ENCODE measurements at regions not wholly inside any gene's neighbourhood (a gene's known extent, or its start where the extent isn't known, plus 50 kb on each side); places are given as distances from the start of the nearest gene placed in this dataset.

- peak; percentile 82 for DNase-seq (ENCODE audit: low read depth)
Observed at GRCh38 chr10:14468023-14468441, 137.3 kb upstream of the FRMD4A start.

GRCh38 chr10:14466257-14466656, 135.5 kb upstream of the FRMD4A start:
- peak; percentile 96 for DNase-seq (ENCODE audit: low read depth)

DNA sequence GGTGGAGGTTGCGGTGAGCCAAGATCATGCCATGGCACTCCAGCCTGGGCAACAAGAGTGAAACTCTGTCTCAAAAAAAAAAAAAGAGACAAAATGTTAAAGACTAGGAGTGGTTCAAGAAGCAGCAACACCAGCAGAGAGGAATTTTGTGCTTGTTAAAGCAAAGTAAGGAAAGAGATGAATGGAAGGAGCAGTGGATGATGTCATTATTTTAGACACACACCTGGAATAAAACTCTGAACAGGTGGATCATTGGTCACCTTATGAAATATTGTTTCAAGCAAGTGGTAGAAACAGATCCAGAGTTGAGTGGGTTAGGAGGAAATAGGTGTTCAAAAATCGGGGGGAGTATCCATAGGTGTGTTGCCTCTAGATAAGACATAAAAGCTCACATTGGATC, 129.7 kb upstream of the FRMD4A start:
- DNase-seq (ENCODE audit: low read depth), result no peak

GRCh38 chr10:14459665-14460064, 128.9 kb upstream of the FRMD4A start:
- peak; percentile 66 for DNase-seq (ENCODE audit: low read depth)

DNA sequence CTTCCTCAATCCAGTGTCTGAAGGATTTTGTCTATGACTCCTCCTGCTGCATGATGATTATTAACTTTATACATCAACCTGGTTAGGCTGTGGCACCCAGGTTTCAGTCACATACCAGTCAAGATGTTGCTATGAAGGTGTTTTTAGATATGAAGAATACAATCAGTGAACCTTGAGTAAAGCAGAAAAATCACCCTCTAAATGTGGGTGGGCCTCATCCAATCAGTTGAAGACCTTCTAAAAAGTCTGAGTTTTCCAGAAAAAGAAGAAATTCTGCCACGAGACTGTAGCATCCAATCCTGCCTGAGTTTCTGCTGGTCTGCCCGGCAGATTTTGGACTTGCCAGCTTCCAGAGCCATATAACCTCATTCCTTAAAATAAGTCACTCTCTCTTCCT, 126.1 kb upstream of the FRMD4A start:
- DNase-seq (ENCODE audit: low read depth), result no peak

- DNase-seq (ENCODE audit: low read depth), result no peak
Observed at GRCh38 chr10:14456218-14456869, 125.6 kb upstream of the FRMD4A start.

- DNase-seq (ENCODE audit: low read depth), result no peak
Observed at GRCh38 chr10:14454629-14455028, 123.9 kb upstream of the FRMD4A start.

DNA sequence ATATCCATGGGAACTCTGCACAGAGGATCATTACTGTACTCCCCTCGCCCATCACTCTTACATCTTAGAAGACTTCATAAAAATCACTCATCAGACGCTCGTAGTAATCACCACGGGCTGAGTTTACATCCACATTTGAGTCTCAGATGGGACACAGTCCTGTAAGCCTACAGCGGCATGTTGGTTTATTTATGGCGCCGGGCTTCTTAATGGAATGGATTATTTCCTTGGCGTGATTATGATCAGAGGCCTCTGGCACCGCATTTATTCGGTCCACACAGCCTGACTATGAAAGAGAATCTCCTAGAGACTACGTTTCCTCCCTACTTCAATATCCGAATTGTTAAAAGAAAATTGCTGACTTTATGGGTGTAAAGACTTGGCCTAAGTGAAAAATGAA, 123.5 kb upstream of the FRMD4A start:
- DNase-seq (ENCODE audit: low read depth), result no peak

- no peak for DNase-seq (ENCODE audit: low read depth)
Observed at GRCh38 chr10:14453593-14453992, 122.9 kb upstream of the FRMD4A start.

- DNase-seq (ENCODE audit: low read depth), result peak; percentile 27
Observed at GRCh38 chr10:14451341-14451740, 120.6 kb upstream of the FRMD4A start.

DNA sequence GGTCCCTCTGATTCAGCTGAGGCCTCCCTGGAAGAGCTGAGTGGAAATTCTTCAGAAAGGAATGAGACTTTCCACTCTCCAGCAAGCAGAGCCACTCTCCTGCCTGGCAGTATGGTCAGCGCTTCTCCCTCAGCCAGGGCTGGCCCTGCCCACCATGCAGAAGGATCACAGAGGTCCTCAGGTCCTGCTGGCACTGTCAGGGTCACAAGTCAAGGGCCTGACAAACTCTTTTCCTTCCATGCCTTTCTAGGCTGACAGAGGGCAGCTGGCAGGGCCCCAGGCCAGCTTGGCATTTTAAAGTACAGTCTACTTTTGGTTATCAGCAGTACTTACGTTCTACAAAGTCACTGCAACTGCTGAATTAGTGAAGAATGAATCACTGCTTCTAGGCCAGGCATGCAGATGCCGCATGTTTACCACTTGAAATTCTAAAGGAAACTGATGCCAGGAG, 119.3 kb upstream of the FRMD4A start:
- DNase-seq (ENCODE audit: low read depth), result peak; percentile 81

DNA sequence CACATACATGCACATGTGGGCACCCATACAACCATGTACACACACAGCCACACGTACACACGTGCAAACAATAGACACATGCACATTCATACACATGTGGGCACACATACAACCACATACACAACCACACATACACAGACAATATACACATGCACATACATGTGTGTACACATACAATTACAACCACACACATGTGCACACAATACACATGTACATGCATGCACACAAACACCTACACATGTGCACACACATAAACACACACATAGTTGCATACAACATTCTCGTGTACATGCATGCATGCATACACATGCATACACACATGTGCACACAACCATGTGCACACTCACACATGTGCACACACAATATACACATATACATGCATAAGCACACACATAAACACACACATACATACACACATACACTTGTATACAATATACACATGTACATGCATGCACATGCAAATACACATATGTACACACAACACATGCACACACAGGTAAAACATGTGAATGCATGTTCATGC, 118.6 kb upstream of the FRMD4A start:
- no peak for DNase-seq (ENCODE audit: low read depth)

DNA sequence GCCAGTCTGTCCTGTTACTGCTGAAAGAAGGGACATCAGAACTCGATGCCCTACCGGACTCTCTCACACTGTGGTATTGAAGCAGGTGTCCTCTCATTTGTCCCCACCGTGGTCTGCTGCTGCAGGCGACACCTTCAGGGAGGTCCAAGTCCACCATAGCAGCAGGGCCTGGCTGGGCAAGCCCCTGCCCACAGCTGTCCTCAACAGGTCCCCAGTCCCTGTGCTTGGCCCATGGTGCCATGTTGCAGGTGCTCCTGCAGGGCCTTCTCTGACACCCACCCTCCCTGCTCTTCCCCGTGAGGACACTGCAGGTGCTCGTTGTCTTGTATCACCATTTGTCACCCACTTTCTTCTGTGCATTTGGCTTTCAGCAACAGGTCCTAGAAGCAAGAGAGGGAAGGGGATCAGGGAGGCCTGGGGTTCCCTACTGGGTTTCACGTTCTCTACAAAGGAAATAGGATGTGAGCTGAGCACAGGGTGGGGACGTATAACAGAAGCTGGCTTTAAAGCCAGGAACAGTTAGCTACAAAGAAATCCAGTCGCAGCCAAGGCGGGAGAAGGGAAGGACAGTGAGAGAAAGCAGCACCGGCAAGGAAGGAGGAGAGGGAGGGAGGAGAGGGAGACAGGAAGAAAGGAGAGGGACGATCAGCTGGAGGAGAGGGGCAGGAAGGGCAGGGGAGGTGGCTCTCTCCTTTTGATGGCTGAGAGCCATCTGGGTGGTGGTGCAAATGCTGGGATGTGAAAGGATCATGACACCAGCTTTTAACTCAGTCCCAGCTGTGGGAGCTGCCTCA, 117.7 kb upstream of the FRMD4A start:
- DNase-seq (ENCODE audit: low read depth), result no peak

GRCh38 chr10:14447094-14447839, 116.5 kb upstream of the FRMD4A start:
- no peak for DNase-seq (ENCODE audit: low read depth)

GRCh38 chr10:14439451-14440259, 108.9 kb upstream of the FRMD4A start:
- peak; percentile 15 for DNase-seq (ENCODE audit: low read depth)

- DNase-seq (ENCODE audit: low read depth), result peak; percentile 20
Observed at GRCh38 chr10:14438576-14438975, 107.9 kb upstream of the FRMD4A start.

GRCh38 chr10:14438057-14438456, 107.3 kb upstream of the FRMD4A start:
- DNase-seq (ENCODE audit: low read depth), result no peak

- DNase-seq (ENCODE audit: low read depth), result peak; percentile 17
Observed at GRCh38 chr10:14435976-14436632, 105.4 kb upstream of the FRMD4A start.

DNA sequence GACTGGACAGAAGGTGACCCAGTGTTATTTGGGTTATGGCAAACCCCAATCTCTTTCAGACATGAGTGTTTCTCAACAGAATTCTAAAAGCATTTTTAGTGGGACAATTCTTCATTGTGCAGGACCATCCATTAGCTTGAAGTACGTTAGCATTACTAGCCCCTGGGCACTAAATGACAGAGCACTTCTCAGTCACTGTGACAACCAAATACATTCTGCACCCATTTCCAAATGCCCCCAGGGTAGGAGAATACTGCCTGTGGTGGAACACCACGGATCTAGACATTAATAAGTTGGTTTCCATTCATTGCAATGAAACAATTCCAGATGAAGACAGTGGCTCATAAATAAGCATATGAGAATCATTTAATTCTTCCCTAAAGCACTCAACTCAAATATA, 102.4 kb upstream of the FRMD4A start:
- DNase-seq (ENCODE audit: low read depth), result peak; percentile 39

GRCh38 chr10:14431868-14432267, 101.1 kb upstream of the FRMD4A start:
- no peak for DNase-seq (ENCODE audit: low read depth)
